ENCODE measurements at regions not wholly inside any gene's neighbourhood (a gene's known extent, or its start where the extent isn't known, plus 50 kb on each side); places are given as distances from the start of the nearest gene placed in this dataset.
A peak's percentile ranks its signal among the peaks of the same experiment; 100 is the strongest.

GRCh38 chr5:173782671-173783101 is 105.5 kb upstream of the CPEB4 start:
- DNase-seq (ENCODE audit: low spot score) = peak; percentile 95

GRCh38 chr5:173783371-173783770 is 104.8 kb upstream of the CPEB4 start:
- no peak for DNase-seq (ENCODE audit: low spot score)

GRCh38 chr5:173785400-173785799 is 102.7 kb upstream of the CPEB4 start:
- peak; percentile 61 for DNase-seq (ENCODE audit: low spot score)

GRCh38 chr5:173785866-173786265 is 102.3 kb upstream of the CPEB4 start:
- no peak for DNase-seq (ENCODE audit: low spot score)

GRCh38 chr5:173786286-173787187 is 101.6 kb upstream of the CPEB4 start:
- DNase-seq (ENCODE audit: low spot score) = peak; percentile 71

- peak; percentile 36 for DNase-seq (ENCODE audit: low spot score)
These were observed 98.9 kb upstream of the CPEB4 start for GRCh38 chr5:173789031-173789920.

GRCh38 chr5:173790177-173790719 is 97.9 kb upstream of the CPEB4 start:
- DNase-seq (ENCODE audit: low spot score) = no peak

GRCh38 chr5:173790836-173791546 is 97.2 kb upstream of the CPEB4 start:
- no peak for DNase-seq (ENCODE audit: low spot score)

- no peak for DNase-seq (ENCODE audit: low spot score)
These were observed 96.3 kb upstream of the CPEB4 start for GRCh38 chr5:173791878-173792277.

GRCh38 chr5:173792781-173793547 is 95.2 kb upstream of the CPEB4 start:
- no peak for DNase-seq (ENCODE audit: low spot score)

GRCh38 chr5:173793648-173794548 is 94.3 kb upstream of the CPEB4 start:
- DNase-seq (ENCODE audit: low spot score) = peak; percentile 79

- DNase-seq (ENCODE audit: low spot score) = no peak
These were observed 93.2 kb upstream of the CPEB4 start for GRCh38 chr5:173794901-173795416.

GRCh38 chr5:173795601-173796000 is 92.5 kb upstream of the CPEB4 start:
- no peak for DNase-seq (ENCODE audit: low spot score)

- DNase-seq (ENCODE audit: low spot score) = peak; percentile 28
These were observed 91.2 kb upstream of the CPEB4 start for GRCh38 chr5:173796721-173797495.

- DNase-seq (ENCODE audit: low spot score) = no peak
These were observed 89.9 kb upstream of the CPEB4 start for GRCh38 chr5:173798127-173798810.

GRCh38 chr5:173800340-173800739 is 87.8 kb upstream of the CPEB4 start:
- no peak for DNase-seq (ENCODE audit: low spot score)

- no peak for DNase-seq (ENCODE audit: low spot score)
These were observed 87.1 kb upstream of the CPEB4 start for GRCh38 chr5:173801006-173801405.

GRCh38 chr5:173802670-173803165 is 85.4 kb upstream of the CPEB4 start:
- no peak for DNase-seq (ENCODE audit: low spot score)

All from hematopoietic multipotent progenitor cell treated with erythropoietin and hydrocortisone succinate and interleukin-3 and kit ligand, for 17 days (in vitro differentiated cells).